H1 (cell line): ENCODE measurements at regions not wholly inside any gene's neighbourhood (a gene's known extent, or its start where the extent isn't known, plus 50 kb on each side); places are given as distances from the start of the nearest gene placed in this dataset.

Experiments
- CTCF ChIA-PET: fragments of 300-600 bp; sonication (Branson Sonifier 250); formaldehyde crosslinking; loops from one replicate; lab custom pipeline; 2021; ENCODE audit not compliant: partially characterized antibody; lab: Charles Lee
- POLR2A ChIA-PET: fragments of 300-600 bp; sonication (Branson Sonifier 250); formaldehyde crosslinking; loops from one replicate; lab custom pipeline; 2021; ENCODE audit warnings: inconsistent platforms; ENCODE audit not compliant: partially characterized antibody; lab: Charles Lee
- DNase-seq, 2 experiments: peaks; one replicate each; pipeline versions ENCODE4 v3.0.0 to v3.0.0-alpha.2; 2010 to 2022; ENCODE audit warnings: low spot score in 2 of 2, low read depth in 1 of 2, mixed read lengths in 1 of 2
- FAIRE-seq: peaks from 2 replicates; lab custom pipeline; 2011; peaks lifted over from hg19 to GRCh38; lab: Jason Lieb, UNC
- H2AFZ ChIP-seq: 2 replicates; pipeline ENCODE4 v1.8.1; 2012; ENCODE audit warnings: low read length, inconsistent platforms
- H2AK5ac ChIP-seq: 2 replicates; pipeline ENCODE4 v1.6.1; 2013; ENCODE audit warnings: low read depth, low read length
- H2BK120ac ChIP-seq: replicated peaks from 2 replicates; pipeline ENCODE3; 2013; ENCODE audit warnings: low read depth, low read length, inconsistent platforms
- H2BK12ac ChIP-seq: 2 replicates; pipeline ENCODE4 v1.6.1; 2013; ENCODE audit warnings: low read depth, low read length
- H2BK15ac ChIP-seq: 2 replicates; pipeline ENCODE4 v1.6.1; 2013; ENCODE audit warnings: low read length
- H2BK20ac ChIP-seq: 2 replicates; pipeline ENCODE4 v1.6.1; 2013; ENCODE audit warnings: low read length
- H2BK5ac ChIP-seq: 2 replicates; pipeline ENCODE4 v1.6.1; 2013; ENCODE audit warnings: low read depth, low read length
- H3K14ac ChIP-seq: 2 replicates; pipeline ENCODE4 v1.6.1; 2013; ENCODE audit warnings: inconsistent platforms; ENCODE audit not compliant: insufficient read length
- H3K18ac ChIP-seq: 2 replicates; pipeline ENCODE4 v1.6.1; 2013; ENCODE audit warnings: low read length; ENCODE audit errors: extremely low read depth
- H3K23ac ChIP-seq: 2 replicates; pipeline ENCODE4 v1.6.1; 2013; ENCODE audit warnings: inconsistent platforms; ENCODE audit not compliant: insufficient read length
- H3K23me2 ChIP-seq: 2 replicates; pipeline ENCODE4 v1.6.1; 2013; ENCODE audit warnings: low read depth, low read length
- H3K27ac ChIP-seq: 2 replicates; pipeline ENCODE4 v1.6.1; 2011; ENCODE audit warnings: low read depth, low read length, inconsistent platforms
- H3K27me3 ChIP-seq, 4 experiments: replicated peaks in 1 of 4; 1 replicate in 1 of 4; 2 replicates in 3 of 4; pipeline versions ENCODE4 v1.6.1 to v1.8.1; 2011 to 2013; ENCODE audit warnings: low read length in 3 of 4, mild to moderate bottlenecking in 3 of 4, inconsistent platforms in 2 of 4, mixed read lengths in 2 of 4, moderate library complexity in 1 of 4; ENCODE audit not compliant: control insufficient read depth in 3 of 4, insufficient read depth in 3 of 4; ENCODE audit errors: extremely low read depth in 1 of 4
- H3K36me3 ChIP-seq, 4 experiments: 2 replicates each; pipeline versions ENCODE4 v1.6.1 to v1.8.1; 2011 to 2013; ENCODE audit warnings: mild to moderate bottlenecking in 4 of 4, low read length in 3 of 4, moderate library complexity in 2 of 4, control low read depth in 1 of 4, inconsistent platforms in 1 of 4; ENCODE audit not compliant: insufficient read depth in 4 of 4, control insufficient read depth in 2 of 4
- H3K4ac ChIP-seq: replicated peaks from 2 replicates; pipeline ENCODE3; 2013; ENCODE audit warnings: low read length, low read depth, mixed read lengths, inconsistent platforms; ENCODE audit not compliant: insufficient read length
- H3K4me1 ChIP-seq, 4 experiments: replicated peaks in 1 of 4; 1 replicate in 1 of 4; 2 replicates in 3 of 4; pipeline versions ENCODE4 v1.6.1 to v1.8.1; 2011 to 2013; ENCODE audit warnings: low read length in 3 of 4, inconsistent platforms in 2 of 4, mixed read lengths in 1 of 4; ENCODE audit not compliant: insufficient read depth in 4 of 4, control insufficient read depth in 3 of 4
- H3K4me2 ChIP-seq, 2 experiments: 2 replicates each; pipeline versions ENCODE4 v1.6.1 to v1.8.1; 2011 to 2013; ENCODE audit warnings: low read depth in 2 of 2, low read length in 2 of 2, control low read depth in 1 of 2, inconsistent platforms in 1 of 2, mild to moderate bottlenecking in 1 of 2; ENCODE audit not compliant: insufficient read depth in 1 of 2
- H3K4me3 ChIP-seq, 4 experiments: fragments of 200-600, 300-600 bp in 1 of 4; sonication (generic), shearing (Covaris generic), sonication (Bioruptor Twin) in 1 of 4; 2 replicates each; pipeline versions ENCODE4 v1.5.1 to v1.8.1; 2011 to 2016; ENCODE audit warnings: low read length in 4 of 4, low read depth in 3 of 4, control low read depth in 2 of 4, inconsistent platforms in 2 of 4, mild to moderate bottlenecking in 2 of 4, mixed read lengths in 1 of 4, moderate library complexity in 1 of 4; ENCODE audit not compliant: insufficient read depth in 2 of 4; ENCODE audit errors: extremely low read depth in 1 of 4
- H3K56ac ChIP-seq: replicated peaks from 2 replicates; pipeline ENCODE3; 2013; ENCODE audit warnings: low read depth, mild to moderate bottlenecking, mixed read lengths, low read length, inconsistent platforms; ENCODE audit not compliant: insufficient read length
- H3K79me1 ChIP-seq: 2 replicates; pipeline ENCODE4 v1.6.1; 2013; ENCODE audit warnings: low read depth, low read length, control low read depth
- H3K79me2 ChIP-seq, 2 experiments: 2 replicates each; pipeline versions ENCODE4 v1.6.1 to v1.8.1; 2012 to 2013; ENCODE audit warnings: low read length in 2 of 2, mild to moderate bottlenecking in 2 of 2, inconsistent platforms in 1 of 2; ENCODE audit not compliant: insufficient read depth in 2 of 2, control insufficient read depth in 1 of 2
- H3K9ac ChIP-seq, 4 experiments: replicated peaks in 1 of 4; 1 replicate in 1 of 4; 2 replicates in 3 of 4; pipeline versions ENCODE4 v1.6.1 to v1.8.1; 2011 to 2013; ENCODE audit warnings: low read depth in 3 of 4, low read length in 3 of 4, control low read depth in 2 of 4, mild to moderate bottlenecking in 2 of 4, moderate library complexity in 2 of 4, inconsistent platforms in 1 of 4; ENCODE audit errors: extremely low read depth in 1 of 4
- H3K9me3 ChIP-seq, 2 experiments: 2 replicates each; pipeline versions ENCODE4 v1.6.1 to v1.8.1; 2012 to 2013; ENCODE audit warnings: mild to moderate bottlenecking in 2 of 2, moderate library complexity in 2 of 2, control low read depth in 1 of 2, inconsistent platforms in 1 of 2, low read depth in 1 of 2, low read length in 1 of 2, mixed read lengths in 1 of 2; ENCODE audit not compliant: insufficient read depth in 2 of 2
- H4K20me1 ChIP-seq, 2 experiments: replicated peaks in 1 of 2; 2 replicates each; pipeline versions ENCODE3 to v1.8.1; 2011 to 2013; ENCODE audit warnings: inconsistent platforms in 2 of 2, low read length in 2 of 2, mild to moderate bottlenecking in 1 of 2; ENCODE audit not compliant: insufficient read depth in 2 of 2, control insufficient read depth in 1 of 2
- H4K5ac ChIP-seq: 2 replicates; pipeline ENCODE4 v1.6.1; 2013; ENCODE audit warnings: low read length, low read depth, mixed read lengths, inconsistent platforms; ENCODE audit not compliant: insufficient read length
- H4K8ac ChIP-seq: 2 replicates; pipeline ENCODE4 v1.8.0; 2013; ENCODE audit warnings: mild to moderate bottlenecking, moderate library complexity, low read length, inconsistent platforms; ENCODE audit not compliant: insufficient read depth; ENCODE audit errors: extremely low read depth
- H4K91ac ChIP-seq: replicated peaks from 2 replicates; pipeline ENCODE3; 2013; ENCODE audit warnings: low read length, mixed read lengths, inconsistent platforms; ENCODE audit not compliant: insufficient read length
- EP300 ChIP-seq, 2 experiments: IDR thresholded peaks; 1 replicate in 1 of 2; 2 replicates in 1 of 2; pipeline ENCODE4 v1.6.1; 2011 to 2012; ENCODE audit warnings: low read depth in 2 of 2, low read length in 2 of 2, mild to moderate bottlenecking in 2 of 2, borderline replicate concordance in 1 of 2, inconsistent platforms in 1 of 2, moderate library complexity in 1 of 2
- FOSL1 ChIP-seq: IDR thresholded peaks from 2 replicates; pipeline ENCODE4 v1.6.1; 2011; ENCODE audit warnings: mild to moderate bottlenecking, low read depth, low read length, moderate library complexity; ENCODE audit not compliant: insufficient read depth
- RBBP5 ChIP-seq: IDR thresholded peaks from 2 replicates; pipeline ENCODE4 v1.7.1; 2012; ENCODE audit warnings: low read depth, mild to moderate bottlenecking, inconsistent platforms, low read length, moderate library complexity, borderline replicate concordance
- RFX5 ChIP-seq: IDR thresholded peaks from 2 replicates; pipeline ENCODE4 v1.6.1; 2011; ENCODE audit warnings: low read depth, low read length, improper control_type of control experiment, borderline replicate concordance
- SAP30 ChIP-seq: fragments of 300-600 bp; sonication (generic); IDR thresholded peaks from 2 replicates; pipeline ENCODE4 v1.7.1; 2012; ENCODE audit warnings: low read length, moderate library complexity, mild to moderate bottlenecking, inconsistent platforms; ENCODE audit not compliant: insufficient read depth, insufficient replicate concordance
- WGBS, 2 experiments: shearing (Covaris generic) in 1 of 2; methylation state at CpG; one replicate each; pipeline versions ENCODE4 v1.1.6 to v1.1.7; 2013 to 2015; ENCODE audit warnings: low lambda C conversion rate in 2 of 2, mixed read lengths in 2 of 2, inconsistent platforms in 1 of 2, low coverage in 1 of 2, missing lambda C conversion rate in 1 of 2; ENCODE audit not compliant: insufficient replicate concordance in 2 of 2, insufficient coverage in 1 of 2, insufficient read length in 1 of 2; ENCODE audit errors: extremely low coverage in 1 of 2, missing lambda C conversion rate in 1 of 2; 5-methylcytosine and 5-hydroxymethylcytosine counted together
- TF ChIP-seq, protein P1 (sequence below): IDR thresholded peaks from 2 replicates; pipeline ENCODE4 v1.6.1; 2012; ENCODE audit warnings: low read length, inconsistent platforms
- TF ChIP-seq, protein P2 (sequence below): IDR thresholded peaks from 2 replicates; pipeline ENCODE4 v1.6.1; 2011; ENCODE audit warnings: low read depth, mild to moderate bottlenecking, low read length; ENCODE audit not compliant: insufficient read depth

DNA sequence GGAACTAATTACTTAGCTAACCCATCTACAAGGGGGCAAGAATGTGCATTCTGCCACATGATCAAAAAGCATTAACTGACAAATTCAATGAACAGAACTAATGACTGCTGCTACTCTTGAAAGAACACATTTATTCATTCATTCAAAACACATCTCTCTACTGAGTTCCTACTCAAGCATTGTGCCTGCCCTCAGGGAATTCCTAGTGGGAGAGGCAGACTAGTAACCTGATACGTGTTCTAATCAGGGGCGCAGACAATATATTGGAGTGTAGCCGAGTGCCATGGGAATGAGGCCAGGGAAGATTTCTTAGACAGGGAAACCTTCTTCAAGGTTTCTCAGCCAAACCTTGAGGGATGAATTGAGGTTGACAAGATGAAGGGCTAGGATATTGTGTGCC lies 56.7 kb upstream of the PAPPA start:
- H2AK5ac ChIP-seq = no peak overlapping the region
- no peak overlapping the region for H2AFZ ChIP-seq
- H4K8ac ChIP-seq = no peak overlapping the region
- H3K27me3 ChIP-seq = peaks cover 0 to 1% (median 0%) of the 10 kb centered on the region in 4 experiments; a peak in 1 of 7 replicates
- H3K4me2 ChIP-seq = no peak overlapping the region
- no peak overlapping the region for H2BK20ac ChIP-seq
- DNase-seq = no peak
- H3K79me1 ChIP-seq = no peaks in the 10 kb centered on the region
- H3K14ac ChIP-seq = no peak overlapping the region
- H3K4ac ChIP-seq = no peak overlapping the region
- H3K9ac ChIP-seq = no peak overlapping the region
- H3K56ac ChIP-seq = no peak overlapping the region
- no peaks in the 10 kb centered on the region for H3K4me1 ChIP-seq
- peak; percentile 39 for FAIRE-seq
- WGBS, 2 experiments = 37% methylated on average over 3 of the region's 3 CpGs; no CpG with 5 or more reads in 1 of the 2 experiments
- no peak overlapping the region for H2BK120ac ChIP-seq
- H4K20me1 ChIP-seq = no peaks in the 10 kb centered on the region
- H3K27ac ChIP-seq = no peak overlapping the region
- H3K36me3 ChIP-seq = no peaks in the 10 kb centered on the region
- no peak overlapping the region for H2BK12ac ChIP-seq
- H2BK5ac ChIP-seq = no peak overlapping the region
- no peak overlapping the region for H4K5ac ChIP-seq
- CTCF ChIA-PET = interaction anchor here (1.7 kb wide), 1 partner anchor 16 kb away, joined by 6 read pairs; no protein-coding TSS in a partner anchor
- no peaks in the 10 kb centered on the region for H3K79me2 ChIP-seq
- H3K23ac ChIP-seq = no peak overlapping the region
- no peak overlapping the region for H3K18ac ChIP-seq
- no peak overlapping the region for H3K4me3 ChIP-seq
- TF ChIP-seq FOSL1 (no peak), SAP30 (no peak), RFX5 (no peak), EP300 (IDR thresholded peaks at IDR 0.05; ENCODE audit: borderline replicate concordance in 1 of 2, low read depth in 2 of 2, low read length in 2 of 2) (no peak), RBBP5 (no peak)
- TF ChIP-seq, protein P1, sequence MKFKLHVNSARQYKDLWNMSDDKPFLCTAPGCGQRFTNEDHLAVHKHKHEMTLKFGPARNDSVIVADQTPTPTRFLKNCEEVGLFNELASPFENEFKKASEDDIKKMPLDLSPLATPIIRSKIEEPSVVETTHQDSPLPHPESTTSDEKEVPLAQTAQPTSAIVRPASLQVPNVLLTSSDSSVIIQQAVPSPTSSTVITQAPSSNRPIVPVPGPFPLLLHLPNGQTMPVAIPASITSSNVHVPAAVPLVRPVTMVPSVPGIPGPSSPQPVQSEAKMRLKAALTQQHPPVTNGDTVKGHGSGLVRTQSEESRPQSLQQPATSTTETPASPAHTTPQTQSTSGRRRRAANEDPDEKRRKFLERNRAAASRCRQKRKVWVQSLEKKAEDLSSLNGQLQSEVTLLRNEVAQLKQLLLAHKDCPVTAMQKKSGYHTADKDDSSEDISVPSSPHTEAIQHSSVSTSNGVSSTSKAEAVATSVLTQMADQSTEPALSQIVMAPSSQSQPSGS = no peak
- TF ChIP-seq, protein P2, sequence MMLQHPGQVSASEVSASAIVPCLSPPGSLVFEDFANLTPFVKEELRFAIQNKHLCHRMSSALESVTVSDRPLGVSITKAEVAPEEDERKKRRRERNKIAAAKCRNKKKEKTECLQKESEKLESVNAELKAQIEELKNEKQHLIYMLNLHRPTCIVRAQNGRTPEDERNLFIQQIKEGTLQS = no peak
- no peaks in the 10 kb centered on the region for H3K23me2 ChIP-seq
- H2BK15ac ChIP-seq = no peak overlapping the region
- POLR2A ChIA-PET = no interaction called here
- H4K91ac ChIP-seq = no peak overlapping the region
- no peaks in the 10 kb centered on the region for H3K9me3 ChIP-seq
